SK-N-SH treated with all-trans-retinoic acid at 6 μM for 48 hours (cell line): ENCODE measurements at regions not wholly inside any gene's neighbourhood (a gene's known extent, or its start where the extent isn't known, plus 50 kb on each side); places are given as distances from the start of the nearest gene placed in this dataset.

Experiments used
- ARNTL ChIP-seq: fragments of 450-650 bp; formaldehyde crosslinking; IDR thresholded peaks from 2 replicates; pipeline ENCODE4 v1.5.0; 2020; ENCODE audit warnings: low read depth, mild to moderate bottlenecking, moderate library complexity, borderline replicate concordance
- CREB5 ChIP-seq: fragments of 250-450 bp; sonication (Bioruptor Pico); IDR thresholded peaks from 2 replicates; pipeline ENCODE4 v1.5.1; 2020; ENCODE audit warnings: low read depth, mild to moderate bottlenecking, moderate library complexity
- CSDC2 ChIP-seq: fragments of 250-450 bp; sonication (Bioruptor Pico); IDR thresholded peaks from 2 replicates; pipeline ENCODE4 v1.5.0; 2020; ENCODE audit warnings: mild to moderate bottlenecking, moderate library complexity
- PPARA ChIP-seq: fragments of 250-450 bp; sonication (Bioruptor Pico); IDR thresholded peaks from 2 replicates; pipeline ENCODE4 v1.5.0; 2020; ENCODE audit warnings: mild to moderate bottlenecking, borderline replicate concordance
- TCF4 ChIP-seq: fragments of 250-450 bp; sonication (Bioruptor Pico); IDR thresholded peaks from 2 replicates; pipeline ENCODE4 v1.8.0; 2021; ENCODE audit warnings: mild to moderate bottlenecking, moderate library complexity, borderline replicate concordance
- ZFP3 ChIP-seq: fragments of 250-450 bp; sonication (Bioruptor Pico); IDR thresholded peaks from 2 replicates; pipeline ENCODE4 v1.5.0; 2020; ENCODE audit warnings: mild to moderate bottlenecking, moderate library complexity
- ZFP30 ChIP-seq: fragments of 450-650 bp; formaldehyde crosslinking; IDR thresholded peaks from 2 replicates; pipeline ENCODE4 v1.5.0; 2022; ENCODE audit warnings: mild to moderate bottlenecking, moderate library complexity

DNA sequence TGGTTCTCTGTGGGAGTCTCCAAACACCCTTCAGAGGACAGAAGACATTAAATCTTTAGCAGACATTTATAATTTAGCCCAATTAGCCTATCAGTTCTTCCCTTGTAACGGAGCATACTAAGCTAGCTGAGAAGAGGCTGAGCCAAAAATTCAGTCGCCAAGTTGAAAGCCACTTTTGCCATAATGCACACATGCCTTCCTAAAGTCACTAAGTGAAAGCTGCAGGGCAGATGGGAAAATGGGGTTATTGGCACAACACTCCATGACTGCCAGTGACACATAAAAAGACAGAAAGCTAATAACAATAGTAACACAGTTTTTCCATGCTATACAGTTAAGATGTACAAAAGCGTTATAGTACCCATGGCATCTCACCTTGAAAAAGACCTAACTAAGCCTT lies 176.2 kb downstream of the DIRAS2 start:
- TF ChIP-seq ARNTL (CRISPR knock-in tag) (no peak), CSDC2 (no peak), ZFP3 (CRISPR knock-in tag) (no peak), TCF4 (no peak), ZFP30 (CRISPR knock-in tag) (no peak), CREB5 (CRISPR knock-in tag) (no peak), PPARA (CRISPR knock-in tag) (no peak)
